WTC11 (cell line): ENCODE measurements at regions not wholly inside any gene's neighbourhood (a gene's known extent, or its start where the extent isn't known, plus 50 kb on each side); places are given as distances from the start of the nearest gene placed in this dataset.

Source experiments
- ATAC-seq: fragments of 200-7000 bp; cut with Tn5 transposase; 2 replicates; pipeline ENCODE4 v1.10.0; 2021; ENCODE audit warnings: mild to moderate bottlenecking, moderate library complexity
- CTCF ChIA-PET: fragments of 300-600 bp; sonication (Branson Sonifier 250); formaldehyde crosslinking; loops from one replicate; lab custom pipeline; 2021; ENCODE audit warnings: antibody characterized with exemption; lab: Charles Lee
- POLR2A ChIA-PET: fragments of 350-600 bp; sonication (Branson Sonifier 250); formaldehyde crosslinking; loops from one replicate; lab custom pipeline; 2021; ENCODE audit warnings: antibody characterized with exemption; lab: Charles Lee
- DNase-seq: peaks from one replicate; pipeline ENCODE4 v3.0.0; 2021; ENCODE audit warnings: low spot score
- H3K27ac Mint-ChIP-seq: 2 replicates; pipeline ENCODE4 v1.8.0; 2021; ENCODE audit warnings: mixed read lengths
- H3K27me3 Mint-ChIP-seq: 2 replicates; pipeline ENCODE4 v1.8.0; 2021; ENCODE audit warnings: low read depth, mild to moderate bottlenecking, moderate library complexity, mixed read lengths
- H3K36me3 Mint-ChIP-seq: 2 replicates; pipeline ENCODE4 v1.8.0; 2021; ENCODE audit warnings: mixed read lengths
- H3K4me1 Mint-ChIP-seq: 2 replicates; pipeline ENCODE4 v1.8.0; 2022; ENCODE audit warnings: mixed read lengths
- H3K4me3 Mint-ChIP-seq: 2 replicates; pipeline ENCODE4 v1.8.0; 2021; ENCODE audit warnings: mild to moderate bottlenecking, moderate library complexity, mixed read lengths
- H3K9me3 Mint-ChIP-seq: 2 replicates; pipeline ENCODE4 v1.8.0; 2021; ENCODE audit warnings: mixed read lengths
- ESRRA ChIP-seq: sonication (generic); formaldehyde crosslinking; IDR thresholded peaks from 2 replicates; pipeline ENCODE4 v1.8.1; 2022; ENCODE audit warnings: mild to moderate bottlenecking, missing genetic modification reagents, borderline replicate concordance
- FOXP1 ChIP-seq: sonication (generic); formaldehyde crosslinking; IDR thresholded peaks from 2 replicates; pipeline ENCODE4 v1.8.0; 2022; ENCODE audit warnings: missing genetic modification reagents, mild to moderate bottlenecking, moderate library complexity, borderline replicate concordance
- JAZF1 ChIP-seq: fragments of 250-450 bp; sonication (Bioruptor Pico); IDR thresholded peaks from 2 replicates; pipeline ENCODE4 v1.9.0; 2021; ENCODE audit warnings: moderate library complexity, mild to moderate bottlenecking, inconsistent platforms
- MXD4 ChIP-seq: fragments of 250-450 bp; sonication (Bioruptor Pico); IDR thresholded peaks from 2 replicates; pipeline ENCODE4 v1.8.0; 2021; ENCODE audit warnings: mild to moderate bottlenecking, moderate library complexity, borderline replicate concordance
- PRRX2 ChIP-seq: fragments of 250-450 bp; sonication (Bioruptor Pico); IDR thresholded peaks from 2 replicates; pipeline ENCODE4 v1.8.0; 2021; ENCODE audit warnings: mild to moderate bottlenecking
- TEAD1 ChIP-seq: sonication (generic); formaldehyde crosslinking; IDR thresholded peaks from 2 replicates; pipeline ENCODE4 v1.8.0; 2022; ENCODE audit warnings: mild to moderate bottlenecking, missing genetic modification reagents
- ZNF232 ChIP-seq: sonication (generic); formaldehyde crosslinking; IDR thresholded peaks from 2 replicates; pipeline ENCODE4 v1.8.0; 2022; ENCODE audit warnings: mild to moderate bottlenecking, missing genetic modification reagents
- ZNF671 ChIP-seq: fragments of 250-450 bp; sonication (Bioruptor Pico); IDR thresholded peaks from 2 replicates; pipeline ENCODE4 v1.8.0; 2021; ENCODE audit warnings: mild to moderate bottlenecking
- TF ChIP-seq, protein P1 (sequence below): sonication (generic); formaldehyde crosslinking; IDR thresholded peaks from 2 replicates; pipeline ENCODE4 v1.8.1; 2023; ENCODE audit warnings: mild to moderate bottlenecking, missing genetic modification reagents, moderate library complexity
- TF ChIP-seq, protein P2 (sequence below): fragments of 250-450 bp; sonication (Bioruptor Pico); IDR thresholded peaks from 2 replicates; pipeline ENCODE4 v1.9.0; 2021; ENCODE audit warnings: mild to moderate bottlenecking
- TF ChIP-seq, protein P3 (sequence below): sonication (generic); formaldehyde crosslinking; IDR thresholded peaks from 2 replicates; pipeline ENCODE4 v1.8.1; 2022; ENCODE audit warnings: mild to moderate bottlenecking, moderate library complexity, missing genetic modification reagents
- TF ChIP-seq, protein P4 (sequence below): fragments of 250-450 bp; sonication (Bioruptor Pico); conservative IDR thresholded peaks from 2 replicates; pipeline ENCODE4 v1.9.0; 2021; ENCODE audit warnings: mild to moderate bottlenecking
- TF ChIP-seq, protein P5 (sequence below): sonication (generic); formaldehyde crosslinking; IDR thresholded peaks from 2 replicates; pipeline ENCODE4 v1.8.0; 2023; ENCODE audit warnings: missing genetic modification reagents

DNA sequence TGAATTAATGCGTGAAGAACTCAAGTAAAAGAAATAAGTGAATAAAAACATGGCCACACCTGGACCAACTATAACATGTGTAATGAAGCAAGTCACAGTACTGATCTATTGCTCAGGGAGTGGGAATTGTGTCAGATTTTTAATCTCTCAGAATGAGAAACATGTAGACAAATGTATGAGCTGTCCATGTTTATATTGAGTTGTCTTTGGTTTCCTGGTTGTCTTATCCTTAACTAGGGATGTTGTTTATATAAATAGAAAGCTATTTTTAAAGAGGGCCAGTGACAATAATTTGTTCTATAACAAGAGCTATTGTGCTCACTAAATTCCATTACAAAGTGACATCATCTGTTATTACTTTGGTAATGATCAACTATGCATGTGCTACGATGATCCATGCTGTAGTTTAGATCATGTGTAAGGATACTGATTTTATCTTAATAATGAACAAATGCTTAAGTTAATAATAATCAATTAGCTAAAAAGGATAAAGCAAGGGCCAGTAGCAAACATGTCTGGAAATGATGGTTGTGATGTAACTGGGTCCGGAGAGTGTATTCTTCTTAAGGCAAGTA is 91.3 kb upstream of the RTL1 start:
- CTCF ChIA-PET: no interaction called here
- DNase-seq: no peak
- H3K4me3 Mint-ChIP-seq: no peak overlapping the region
- no peak for ATAC-seq
- peaks cover 20% of the 10 kb centered on the region for H3K36me3 Mint-ChIP-seq
- H3K9me3 Mint-ChIP-seq: 0 out of 2 replicates have a peak, but pooled peaks cover 4% of the 10 kb centered on the region
- no peaks in the 10 kb centered on the region; the same call in 1 of the 2 replicates for H3K27me3 Mint-ChIP-seq
- TF ChIP-seq, protein P1, sequence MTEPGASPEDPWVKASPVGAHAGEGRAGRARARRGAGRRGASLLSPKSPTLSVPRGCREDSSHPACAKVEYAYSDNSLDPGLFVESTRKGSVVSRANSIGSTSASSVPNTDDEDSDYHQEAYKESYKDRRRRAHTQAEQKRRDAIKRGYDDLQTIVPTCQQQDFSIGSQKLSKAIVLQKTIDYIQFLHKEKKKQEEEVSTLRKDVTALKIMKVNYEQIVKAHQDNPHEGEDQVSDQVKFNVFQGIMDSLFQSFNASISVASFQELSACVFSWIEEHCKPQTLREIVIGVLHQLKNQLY (CRISPR knock-in tag): no peak
- TF ChIP-seq PRRX2 (CRISPR knock-in tag): no peak
- no peak for TF ChIP-seq ZNF232 (CRISPR knock-in tag)
- TF ChIP-seq, protein P2, sequence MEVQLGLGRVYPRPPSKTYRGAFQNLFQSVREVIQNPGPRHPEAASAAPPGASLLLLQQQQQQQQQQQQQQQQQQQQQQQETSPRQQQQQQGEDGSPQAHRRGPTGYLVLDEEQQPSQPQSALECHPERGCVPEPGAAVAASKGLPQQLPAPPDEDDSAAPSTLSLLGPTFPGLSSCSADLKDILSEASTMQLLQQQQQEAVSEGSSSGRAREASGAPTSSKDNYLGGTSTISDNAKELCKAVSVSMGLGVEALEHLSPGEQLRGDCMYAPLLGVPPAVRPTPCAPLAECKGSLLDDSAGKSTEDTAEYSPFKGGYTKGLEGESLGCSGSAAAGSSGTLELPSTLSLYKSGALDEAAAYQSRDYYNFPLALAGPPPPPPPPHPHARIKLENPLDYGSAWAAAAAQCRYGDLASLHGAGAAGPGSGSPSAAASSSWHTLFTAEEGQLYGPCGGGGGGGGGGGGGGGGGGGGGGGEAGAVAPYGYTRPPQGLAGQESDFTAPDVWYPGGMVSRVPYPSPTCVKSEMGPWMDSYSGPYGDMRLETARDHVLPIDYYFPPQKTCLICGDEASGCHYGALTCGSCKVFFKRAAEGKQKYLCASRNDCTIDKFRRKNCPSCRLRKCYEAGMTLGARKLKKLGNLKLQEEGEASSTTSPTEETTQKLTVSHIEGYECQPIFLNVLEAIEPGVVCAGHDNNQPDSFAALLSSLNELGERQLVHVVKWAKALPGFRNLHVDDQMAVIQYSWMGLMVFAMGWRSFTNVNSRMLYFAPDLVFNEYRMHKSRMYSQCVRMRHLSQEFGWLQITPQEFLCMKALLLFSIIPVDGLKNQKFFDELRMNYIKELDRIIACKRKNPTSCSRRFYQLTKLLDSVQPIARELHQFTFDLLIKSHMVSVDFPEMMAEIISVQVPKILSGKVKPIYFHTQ (CRISPR knock-in tag): no peak
- TF ChIP-seq FOXP1 (CRISPR knock-in tag): no peak
- no peak for TF ChIP-seq TEAD1 (CRISPR knock-in tag)
- TF ChIP-seq JAZF1 (CRISPR knock-in tag): no peak
- no peak for TF ChIP-seq ZNF671 (CRISPR knock-in tag)
- TF ChIP-seq MXD4 (CRISPR knock-in tag): no peak
- TF ChIP-seq, protein P3, sequence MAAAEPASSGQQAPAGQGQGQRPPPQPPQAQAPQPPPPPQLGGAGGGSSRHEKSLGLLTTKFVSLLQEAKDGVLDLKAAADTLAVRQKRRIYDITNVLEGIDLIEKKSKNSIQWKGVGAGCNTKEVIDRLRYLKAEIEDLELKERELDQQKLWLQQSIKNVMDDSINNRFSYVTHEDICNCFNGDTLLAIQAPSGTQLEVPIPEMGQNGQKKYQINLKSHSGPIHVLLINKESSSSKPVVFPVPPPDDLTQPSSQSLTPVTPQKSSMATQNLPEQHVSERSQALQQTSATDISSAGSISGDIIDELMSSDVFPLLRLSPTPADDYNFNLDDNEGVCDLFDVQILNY (CRISPR knock-in tag): no peak
- TF ChIP-seq, protein P4, sequence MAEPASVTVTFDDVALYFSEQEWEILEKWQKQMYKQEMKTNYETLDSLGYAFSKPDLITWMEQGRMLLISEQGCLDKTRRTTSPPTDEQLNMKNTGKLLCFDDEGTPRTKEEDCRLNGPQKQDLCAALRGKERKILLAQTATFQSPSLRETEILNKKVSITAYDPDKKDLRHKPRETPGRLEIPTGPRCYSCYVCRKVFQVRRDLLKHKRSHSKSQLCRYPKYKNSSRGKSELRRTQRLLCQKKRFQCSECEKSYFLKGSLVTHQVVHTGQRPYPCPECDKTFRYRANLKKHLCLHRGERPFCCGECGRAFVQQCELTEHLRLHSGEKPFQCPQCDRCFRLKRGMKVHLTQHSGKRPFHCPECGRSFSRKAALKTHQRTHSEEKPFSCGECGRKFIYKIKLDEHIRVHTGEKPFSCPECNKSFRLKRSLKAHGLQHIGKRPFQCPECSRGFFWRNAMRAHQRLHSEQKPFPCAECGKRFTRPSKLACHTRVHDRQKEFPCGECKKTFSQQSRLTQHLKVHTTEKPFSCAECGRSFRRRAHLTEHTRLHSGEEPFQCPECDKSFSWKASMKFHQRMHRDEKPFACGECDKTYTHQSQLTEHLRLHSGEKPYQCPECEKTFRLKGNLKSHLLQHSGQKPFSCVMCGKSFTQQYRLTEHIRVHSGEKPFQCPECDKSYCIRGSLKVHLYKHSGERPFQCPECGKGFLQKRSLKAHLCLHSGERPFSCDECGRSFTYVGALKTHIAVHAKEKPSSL (CRISPR knock-in tag): no peak
- TF ChIP-seq, protein P5, sequence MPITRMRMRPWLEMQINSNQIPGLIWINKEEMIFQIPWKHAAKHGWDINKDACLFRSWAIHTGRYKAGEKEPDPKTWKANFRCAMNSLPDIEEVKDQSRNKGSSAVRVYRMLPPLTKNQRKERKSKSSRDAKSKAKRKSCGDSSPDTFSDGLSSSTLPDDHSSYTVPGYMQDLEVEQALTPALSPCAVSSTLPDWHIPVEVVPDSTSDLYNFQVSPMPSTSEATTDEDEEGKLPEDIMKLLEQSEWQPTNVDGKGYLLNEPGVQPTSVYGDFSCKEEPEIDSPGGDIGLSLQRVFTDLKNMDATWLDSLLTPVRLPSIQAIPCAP (CRISPR knock-in tag): no peak
- TF ChIP-seq, all 79 proteins: peak for 0
- POLR2A ChIA-PET: no interaction called here
- no peaks in the 10 kb centered on the region for H3K4me1 Mint-ChIP-seq
- H3K27ac Mint-ChIP-seq: no peak overlapping the region

DNA sequence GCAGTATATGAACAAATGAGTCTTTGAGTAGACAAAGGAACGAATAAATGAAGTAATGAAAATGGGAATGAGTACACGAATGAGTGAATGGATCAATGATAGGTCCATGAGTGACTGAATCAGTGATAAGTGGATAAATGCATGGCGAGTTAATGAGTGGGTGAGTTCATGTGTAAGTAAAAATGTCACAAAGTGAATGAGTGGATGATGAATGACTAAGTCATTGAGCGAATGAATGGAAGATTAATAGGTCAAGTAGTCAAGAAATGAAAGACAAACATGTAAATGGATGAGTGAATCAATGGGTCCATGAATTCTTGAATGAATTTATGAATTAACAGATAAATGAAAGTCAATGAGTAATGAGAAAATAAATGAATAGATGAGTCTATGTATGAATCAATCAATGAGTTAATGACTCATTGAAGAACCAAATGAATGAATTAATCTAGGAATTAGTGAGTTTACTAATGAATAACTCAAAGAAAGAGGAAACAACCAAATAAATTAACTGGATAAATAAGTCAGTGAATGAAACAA is 97.3 kb upstream of the RTL1 start:
- ATAC-seq (no peak), DNase-seq (no peak)
- peaks cover 10% of the 10 kb centered on the region for H3K4me1 Mint-ChIP-seq
- no peak overlapping the region for H3K27ac Mint-ChIP-seq
- ChIA-PET POLR2A (no interaction called here), CTCF (no interaction called here)
- no peaks in the 10 kb centered on the region for H3K27me3 Mint-ChIP-seq
- H3K36me3 Mint-ChIP-seq: peaks cover 13% of the 10 kb centered on the region; the same call in 1 of the 2 replicates
- TF ChIP-seq ESRRA (CRISPR knock-in tag): no peak
- 0 out of 2 replicates have a peak, but pooled peaks cover 4% of the 10 kb centered on the region for H3K9me3 Mint-ChIP-seq
- no peak overlapping the region for H3K4me3 Mint-ChIP-seq
